OCI-LY7 (cell line): ENCODE measurements at regions not wholly inside any gene's neighbourhood (a gene's known extent, or its start where the extent isn't known, plus 50 kb on each side); places are given as distances from the start of the nearest gene placed in this dataset.

Source experiments
- BruUV-seq: library from RNA; stranded (reverse); fragments of 400-500 nt; replicated peaks from 2 replicates; lab custom pipeline; 2021; lab: Mats Ljungman, UMichigan
- CTCF ChIA-PET: fragments of 300-600 bp; sonication (Branson Sonifier 250); formaldehyde crosslinking; loops from one replicate; lab custom pipeline; 2022; ENCODE audit warnings: antibody characterized with exemption; ENCODE audit not compliant: unreplicated experiment; lab: Charles Lee
- POLR2A ChIA-PET: fragments of 300-600 bp; sonication (Branson Sonifier 250); formaldehyde crosslinking; loops from one replicate; lab custom pipeline; 2022; ENCODE audit warnings: antibody characterized with exemption; lab: Charles Lee
- DNase-seq: peaks from one replicate; pipeline ENCODE4 v3.0.0-alpha.2; 2015; ENCODE audit warnings: low spot score
- H2AFZ ChIP-seq: fragments of 200-600 bp; sonication (generic), shearing (Covaris generic); 2 replicates; pipeline ENCODE4 v1.6.1; 2014; ENCODE audit warnings: mild to moderate bottlenecking, antibody characterized with exemption, low read length, moderate library complexity
- H3K27ac ChIP-seq: fragments of 200-600 bp; sonication (generic); 2 replicates; pipeline ENCODE4 v1.5.1; 2014; ENCODE audit warnings: mixed run types, low read depth, mild to moderate bottlenecking, moderate library complexity, low read length, inconsistent platforms; ENCODE audit not compliant: poor library complexity, severe bottlenecking
- H3K36me3 ChIP-seq: fragments of 200-600 bp; sonication (generic); 2 replicates; pipeline ENCODE4 v1.6.1; 2014; ENCODE audit warnings: mild to moderate bottlenecking, antibody characterized with exemption, low read length, moderate library complexity, mixed read lengths; ENCODE audit not compliant: insufficient read depth
- H3K4me1 ChIP-seq: fragments of 200-600 bp; sonication (generic); 2 replicates; pipeline ENCODE4 v1.5.1; 2014; ENCODE audit warnings: mild to moderate bottlenecking, low read length; ENCODE audit not compliant: insufficient read depth, poor library complexity, severe bottlenecking
- H3K4me2 ChIP-seq: fragments of 200-600 bp; sonication (generic); 2 replicates; pipeline ENCODE4 v1.6.1; 2014; ENCODE audit warnings: mild to moderate bottlenecking, low read length
- H3K4me3 ChIP-seq: fragments of 200-600 bp; sonication (generic); 2 replicates; pipeline ENCODE4 v1.5.1; 2014; ENCODE audit warnings: mild to moderate bottlenecking, low read depth, low read length; ENCODE audit not compliant: poor library complexity, severe bottlenecking
- H3K79me2 ChIP-seq: fragments of 200-600 bp; sonication (generic); 2 replicates; pipeline ENCODE4 v1.6.1; 2016; ENCODE audit warnings: low read depth, mild to moderate bottlenecking, low read length, moderate library complexity, mixed read lengths; ENCODE audit not compliant: insufficient read depth
- H3K9me2 ChIP-seq: fragments of 200-600 bp; sonication (generic); 2 replicates; pipeline ENCODE4 v1.6.1; 2016; ENCODE audit warnings: mild to moderate bottlenecking, low read length, mixed read lengths; ENCODE audit not compliant: insufficient read depth
- H3K9me3 ChIP-seq: fragments of 200-600 bp; sonication (generic); 2 replicates; pipeline ENCODE4 v1.6.1; 2014; ENCODE audit warnings: mild to moderate bottlenecking, mixed run types, low read length, mixed read lengths
- H4K20me1 ChIP-seq: fragments of 200-600 bp; sonication (generic); 2 replicates; pipeline ENCODE4 v1.6.1; 2014; ENCODE audit warnings: mild to moderate bottlenecking, antibody characterized with exemption, low read length, moderate library complexity, mixed read lengths; ENCODE audit not compliant: insufficient read depth
- CTCF ChIP-seq: fragments of 200-600 bp; sonication (generic); conservative IDR thresholded peaks from 2 replicates; pipeline ENCODE4 v1.5.1; 2014; ENCODE audit warnings: mild to moderate bottlenecking, antibody characterized with exemption, low read length, moderate library complexity, mixed read lengths
- EZH2phosphoT487 ChIP-seq: fragments of 200-600 bp; sonication (generic); IDR thresholded peaks from 2 replicates; pipeline ENCODE4 v1.6.1; 2018; ENCODE audit warnings: low read depth, borderline replicate concordance, mild to moderate bottlenecking, mixed run types, antibody characterized with exemption, low read length, moderate library complexity, mixed read lengths
- intact Hi-C: fragments of 100-400 bp; cut with micrococcal nuclease; formaldehyde crosslinking; loops from one replicate; pipeline ENCODE4 v1.10.0; 2022; ENCODE audit not compliant: unreplicated experiment

- H3K4me3 ChIP-seq: no peak overlapping the region
- TF ChIP-seq EZH2phosphoT487 (no peak), CTCF (peak; percentile 88)
- no TSS peak for BruUV-seq
- no peaks in the 10 kb centered on the region for H3K9me2 ChIP-seq
- CTCF ChIA-PET: no interaction called here
- POLR2A ChIA-PET: no interaction called here
- H3K4me2 ChIP-seq: no peak overlapping the region
- H3K9me3 ChIP-seq: no peaks in the 10 kb centered on the region
- no peaks in the 10 kb centered on the region for H3K36me3 ChIP-seq
- intact Hi-C loops: loop anchor here (2.0 to 10.0 kb wide), 4 partner anchors 268 to 570 kb away; no protein-coding TSS in a partner anchor
- no peaks in the 10 kb centered on the region for H4K20me1 ChIP-seq
- no peak overlapping the region for H2AFZ ChIP-seq
- H3K27ac ChIP-seq: no peak overlapping the region
- peak; percentile 31 for DNase-seq
- H3K79me2 ChIP-seq: no peaks in the 10 kb centered on the region
- H3K4me1 ChIP-seq: peaks cover 9% of the 10 kb centered on the region
These were observed 99.5 kb upstream of the STK39 start for GRCh38 chr2:168346725-168347477.

- no peak overlapping the region for H3K4me2 ChIP-seq
- DNase-seq: peak; percentile 11
- BruUV-seq: no TSS peak
These were observed 100.7 kb upstream of the STK39 start for GRCh38 chr2:168348076-168348475.

More at GRCh38 chr2:168348076-168348475, 100.7 kb upstream of the STK39 start:
- Histone ChIP-seq H3K79me2 (no peaks in the 10 kb centered on the region), H3K9me3 (no peaks in the 10 kb centered on the region), H3K27ac (no peak overlapping the region), H3K9me2 (peaks cover 3% of the 10 kb centered on the region; the same call in 1 of the 2 replicates), H3K4me3 (no peak overlapping the region), H3K36me3 (no peaks in the 10 kb centered on the region), H4K20me1 (no peaks in the 10 kb centered on the region), H2AFZ (no peak overlapping the region), H3K4me1 (peaks cover 9% of the 10 kb centered on the region)
- CTCF ChIA-PET: no interaction called here
- POLR2A ChIA-PET: no interaction called here
- peak; percentile 52; the same call in 1 of the 2 replicates for TF ChIP-seq CTCF
- TF ChIP-seq EZH2phosphoT487: no peak
- intact Hi-C loops: loop anchor here (5.0 to 10.0 kb wide), 3 partner anchors 267 to 569 kb away; no protein-coding TSS in a partner anchor
